ENCODE measurements at regions not wholly inside any gene's neighbourhood (a gene's known extent, or its start where the extent isn't known, plus 50 kb on each side); places are given as distances from the start of the nearest gene placed in this dataset.

DNA sequence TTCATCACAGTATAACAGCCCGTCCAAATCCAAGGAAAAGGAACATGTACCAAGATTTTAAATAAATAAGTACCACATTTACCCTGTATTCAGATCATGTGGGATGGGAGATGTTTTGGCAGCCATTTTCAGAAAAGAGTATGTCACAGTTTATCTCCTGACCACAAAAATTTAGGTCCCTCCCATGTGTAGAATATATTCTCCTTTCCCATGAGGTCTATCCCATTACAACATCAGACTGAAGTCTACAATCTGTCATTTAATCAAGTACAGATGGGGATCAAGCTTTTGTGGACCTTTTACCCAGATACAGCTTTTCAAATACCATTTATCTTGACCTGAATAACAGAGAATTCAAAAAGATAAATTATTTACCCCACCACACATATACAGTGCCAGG, 444.5 kb downstream of the PLOD2 start:
- no peaks in the 10 kb centered on the region for H3K4me1 Mint-ChIP-seq (ENCODE audit: low read depth)
- H3K27ac Mint-ChIP-seq, result no peak overlapping the region
- H3K9me3 Mint-ChIP-seq, result no peaks in the 10 kb centered on the region
- H3K36me3 Mint-ChIP-seq (ENCODE audit: low read depth), result no peaks in the 10 kb centered on the region
- no peaks in the 10 kb centered on the region for H3K27me3 Mint-ChIP-seq (ENCODE audit: low read depth)
- H3K4me3 Mint-ChIP-seq, result no peak overlapping the region

GRCh38 chr3:145719114-145719513, 441.9 kb downstream of the PLOD2 start:
- H3K27me3 Mint-ChIP-seq (ENCODE audit: low read depth), result no peaks in the 10 kb centered on the region
- no peaks in the 10 kb centered on the region for H3K9me3 Mint-ChIP-seq
- H3K4me1 Mint-ChIP-seq (ENCODE audit: low read depth), result no peaks in the 10 kb centered on the region
- H3K4me3 Mint-ChIP-seq, result no peak overlapping the region
- no peak overlapping the region for H3K27ac Mint-ChIP-seq
- H3K36me3 Mint-ChIP-seq (ENCODE audit: low read depth), result no peaks in the 10 kb centered on the region

- Mint-ChIP-seq H3K27me3 (ENCODE audit: low read depth) (no peaks in the 10 kb centered on the region), H3K27ac (no peak overlapping the region), H3K9me3 (no peaks in the 10 kb centered on the region), H3K36me3 (ENCODE audit: low read depth) (no peaks in the 10 kb centered on the region), H3K4me1 (ENCODE audit: low read depth) (no peaks in the 10 kb centered on the region), H3K4me3 (no peak overlapping the region)
Observed at GRCh38 chr3:145721273-145721805, 439.6 kb downstream of the PLOD2 start.

DNA sequence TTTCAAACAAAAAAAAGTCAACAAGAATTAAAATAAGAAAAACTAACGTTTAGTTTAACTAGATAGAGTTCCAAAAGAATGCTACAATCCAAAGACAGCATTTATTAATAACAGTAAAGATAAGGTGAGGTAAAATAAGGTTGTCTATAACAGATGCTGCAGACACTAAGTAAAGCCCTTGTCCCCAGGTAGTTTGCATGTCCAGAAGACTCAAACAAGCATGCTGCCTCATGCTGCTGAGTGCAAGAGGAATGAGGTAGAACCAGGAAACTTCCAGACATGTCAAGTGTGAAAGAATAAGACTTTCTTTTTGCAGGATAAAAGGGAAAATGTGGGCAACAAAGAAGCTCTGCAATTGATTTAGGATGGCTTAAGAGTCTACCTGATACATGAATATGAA, 439.2 kb downstream of the PLOD2 start:
- no peaks in the 10 kb centered on the region for H3K9me3 Mint-ChIP-seq
- no peaks in the 10 kb centered on the region for H3K36me3 Mint-ChIP-seq (ENCODE audit: low read depth)
- H3K27me3 Mint-ChIP-seq (ENCODE audit: low read depth), result no peaks in the 10 kb centered on the region
- no peak overlapping the region for H3K27ac Mint-ChIP-seq
- H3K4me3 Mint-ChIP-seq, result no peak overlapping the region
- no peaks in the 10 kb centered on the region for H3K4me1 Mint-ChIP-seq (ENCODE audit: low read depth)

DNA sequence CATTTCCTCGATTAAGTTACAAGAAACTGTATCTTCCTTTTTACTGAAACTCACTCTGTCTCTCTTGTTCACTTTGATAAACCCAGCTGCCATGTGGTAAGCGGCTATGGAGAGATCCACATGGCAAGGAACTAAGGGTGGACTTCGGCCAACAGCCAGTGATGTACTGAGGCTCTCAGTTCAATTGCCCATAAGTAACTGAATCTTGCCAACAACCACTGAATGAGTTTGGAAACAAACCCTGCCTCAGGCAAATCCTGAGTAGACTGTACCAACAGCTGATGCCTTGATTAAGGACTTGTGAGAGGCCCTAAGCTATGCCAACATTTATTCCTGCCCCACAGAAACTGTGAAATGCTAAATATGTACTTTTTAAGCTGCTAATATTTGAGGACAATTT, 433.5 kb downstream of the PLOD2 start:
- H3K4me3 Mint-ChIP-seq, result no peak overlapping the region
- H3K36me3 Mint-ChIP-seq (ENCODE audit: low read depth), result no peaks in the 10 kb centered on the region
- H3K9me3 Mint-ChIP-seq, result no peaks in the 10 kb centered on the region
- no peak overlapping the region for H3K27ac Mint-ChIP-seq
- no peaks in the 10 kb centered on the region for H3K27me3 Mint-ChIP-seq (ENCODE audit: low read depth)
- no peaks in the 10 kb centered on the region for H3K4me1 Mint-ChIP-seq (ENCODE audit: low read depth)

GRCh38 chr3:145735631-145736030, 425.4 kb downstream of the PLOD2 start:
- no peaks in the 10 kb centered on the region for H3K27me3 Mint-ChIP-seq (ENCODE audit: low read depth)
- no peaks in the 10 kb centered on the region for H3K36me3 Mint-ChIP-seq (ENCODE audit: low read depth)

GRCh38 chr3:145737952-145738351, 423.0 kb downstream of the PLOD2 start:
- no peaks in the 10 kb centered on the region for H3K27me3 Mint-ChIP-seq (ENCODE audit: low read depth)
- no peak overlapping the region for H3K27ac Mint-ChIP-seq
- H3K4me3 Mint-ChIP-seq, result no peak overlapping the region
- H3K9me3 Mint-ChIP-seq, result no peaks in the 10 kb centered on the region
- no peaks in the 10 kb centered on the region for H3K36me3 Mint-ChIP-seq (ENCODE audit: low read depth)
- no peaks in the 10 kb centered on the region for H3K4me1 Mint-ChIP-seq (ENCODE audit: low read depth)

More at GRCh38 chr3:145735631-145736030, 425.4 kb downstream of the PLOD2 start:
- H3K4me1 Mint-ChIP-seq (ENCODE audit: low read depth), result no peaks in the 10 kb centered on the region
- H3K4me3 Mint-ChIP-seq, result no peak overlapping the region
- no peak overlapping the region for H3K27ac Mint-ChIP-seq
- H3K9me3 Mint-ChIP-seq, result no peaks in the 10 kb centered on the region

DNA sequence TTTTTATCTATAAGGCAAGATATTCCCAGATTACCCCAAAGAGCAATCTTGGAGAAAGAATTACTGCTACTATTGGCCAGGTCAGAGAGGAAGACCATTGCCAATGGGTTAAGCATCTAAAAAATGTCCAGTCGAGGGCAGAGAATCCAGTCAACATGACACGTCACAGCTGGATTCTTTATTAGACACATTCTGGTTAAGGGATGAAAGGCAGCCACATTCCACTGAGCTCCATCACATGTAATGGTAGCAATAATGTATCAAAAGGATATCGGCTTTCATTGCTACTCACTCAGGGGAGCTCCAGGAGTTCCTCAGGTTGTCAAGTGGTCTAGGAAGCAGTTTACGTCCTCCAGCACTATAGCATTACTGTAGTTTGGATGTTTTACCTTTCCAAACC, 421.1 kb downstream of the PLOD2 start:
- H3K9me3 Mint-ChIP-seq, result no peaks in the 10 kb centered on the region
- no peaks in the 10 kb centered on the region for H3K4me1 Mint-ChIP-seq (ENCODE audit: low read depth)
- no peak overlapping the region for H3K27ac Mint-ChIP-seq
- H3K36me3 Mint-ChIP-seq (ENCODE audit: low read depth), result no peaks in the 10 kb centered on the region
- H3K27me3 Mint-ChIP-seq (ENCODE audit: low read depth), result no peaks in the 10 kb centered on the region
- no peak overlapping the region for H3K4me3 Mint-ChIP-seq

GRCh38 chr3:145750657-145751056, 410.3 kb downstream of the PLOD2 start:
- H3K4me3 Mint-ChIP-seq, result no peak overlapping the region
- no peaks in the 10 kb centered on the region for H3K27me3 Mint-ChIP-seq (ENCODE audit: low read depth)
- H3K4me1 Mint-ChIP-seq (ENCODE audit: low read depth), result no peaks in the 10 kb centered on the region
- no peak overlapping the region for H3K27ac Mint-ChIP-seq
- H3K36me3 Mint-ChIP-seq (ENCODE audit: low read depth), result no peaks in the 10 kb centered on the region
- H3K9me3 Mint-ChIP-seq, result no peaks in the 10 kb centered on the region

GRCh38 chr3:145752576-145752975, 408.4 kb downstream of the PLOD2 start:
- Mint-ChIP-seq H3K27ac (no peak overlapping the region), H3K4me3 (no peak overlapping the region), H3K36me3 (ENCODE audit: low read depth) (no peaks in the 10 kb centered on the region)

GRCh38 chr3:145754605-145755289, 406.2 kb downstream of the PLOD2 start:
- Mint-ChIP-seq H3K36me3 (ENCODE audit: low read depth) (no peaks in the 10 kb centered on the region), H3K27me3 (ENCODE audit: low read depth) (no peaks in the 10 kb centered on the region), H3K27ac (no peak overlapping the region), H3K4me1 (ENCODE audit: low read depth) (no peaks in the 10 kb centered on the region), H3K9me3 (no peaks in the 10 kb centered on the region), H3K4me3 (no peak overlapping the region)

More at GRCh38 chr3:145752576-145752975, 408.4 kb downstream of the PLOD2 start:
- H3K4me1 Mint-ChIP-seq (ENCODE audit: low read depth), result no peaks in the 10 kb centered on the region
- no peaks in the 10 kb centered on the region for H3K27me3 Mint-ChIP-seq (ENCODE audit: low read depth)
- no peaks in the 10 kb centered on the region for H3K9me3 Mint-ChIP-seq

GRCh38 chr3:145760036-145760435, 400.9 kb downstream of the PLOD2 start:
- H3K27ac Mint-ChIP-seq, result no peak overlapping the region

DNA sequence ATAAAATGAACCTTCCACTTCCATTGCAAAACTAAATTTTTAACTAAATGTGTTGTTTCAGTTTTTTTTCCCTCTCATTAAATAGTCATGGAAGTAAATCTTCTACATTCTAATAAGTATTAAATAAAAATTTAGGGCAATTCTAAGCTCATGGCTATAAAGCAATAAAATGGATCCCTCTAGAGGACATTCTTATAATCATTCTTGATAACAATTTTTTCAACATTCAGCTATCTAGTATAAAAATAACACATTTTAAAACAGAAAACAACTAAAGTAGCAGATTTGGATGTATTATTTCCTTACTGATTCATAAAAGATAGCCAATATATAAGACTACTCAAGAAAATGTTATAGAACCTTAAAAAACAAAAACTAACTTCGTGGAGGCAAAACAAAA, 393.1 kb downstream of the PLOD2 start:
- no peak overlapping the region for H3K4me3 Mint-ChIP-seq
- no peak overlapping the region for H3K27ac Mint-ChIP-seq
- H3K4me1 Mint-ChIP-seq (ENCODE audit: low read depth), result no peaks in the 10 kb centered on the region
- H3K36me3 Mint-ChIP-seq (ENCODE audit: low read depth), result no peaks in the 10 kb centered on the region
- H3K27me3 Mint-ChIP-seq (ENCODE audit: low read depth), result no peaks in the 10 kb centered on the region
- H3K9me3 Mint-ChIP-seq, result no peaks in the 10 kb centered on the region

More at GRCh38 chr3:145760036-145760435, 400.9 kb downstream of the PLOD2 start:
- no peaks in the 10 kb centered on the region for H3K4me1 Mint-ChIP-seq (ENCODE audit: low read depth)
- no peaks in the 10 kb centered on the region for H3K27me3 Mint-ChIP-seq (ENCODE audit: low read depth)
- no peak overlapping the region for H3K4me3 Mint-ChIP-seq
- H3K9me3 Mint-ChIP-seq, result no peaks in the 10 kb centered on the region
- H3K36me3 Mint-ChIP-seq (ENCODE audit: low read depth), result no peaks in the 10 kb centered on the region

DNA sequence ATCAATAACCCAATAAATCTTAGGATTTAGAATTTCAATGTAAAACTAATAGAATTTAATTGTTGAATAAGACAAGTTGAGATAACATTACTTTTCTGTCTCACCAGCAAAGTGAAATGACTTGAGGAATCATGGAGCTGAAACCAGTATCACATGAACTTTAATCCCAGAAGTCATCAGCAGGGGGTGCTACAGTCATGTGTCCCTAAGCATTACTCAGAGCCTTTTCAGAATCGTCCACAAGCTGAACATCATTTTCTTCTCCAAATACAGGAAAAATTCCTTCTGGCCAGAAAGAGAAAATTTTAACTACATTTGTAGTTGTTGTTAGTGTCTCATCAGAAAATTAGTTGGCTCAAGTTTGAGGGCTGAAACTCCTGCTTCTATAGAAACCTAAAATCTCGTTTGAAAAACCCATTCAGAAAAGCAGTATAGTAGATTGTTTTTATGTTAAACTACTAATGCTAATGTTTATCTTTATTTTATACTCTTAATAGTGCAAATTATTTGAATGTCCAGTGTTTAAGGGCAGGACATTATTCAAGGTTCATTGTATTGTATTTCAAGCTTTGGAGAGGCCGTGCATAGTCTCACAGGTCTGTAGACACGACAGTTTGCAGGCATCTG, 384.1 kb downstream of the PLOD2 start:
- Mint-ChIP-seq H3K9me3 (no peaks in the 10 kb centered on the region), H3K36me3 (ENCODE audit: low read depth) (no peaks in the 10 kb centered on the region), H3K4me1 (ENCODE audit: low read depth) (no peaks in the 10 kb centered on the region), H3K4me3 (no peak overlapping the region), H3K27ac (no peak overlapping the region), H3K27me3 (ENCODE audit: low read depth) (no peaks in the 10 kb centered on the region)

DNA sequence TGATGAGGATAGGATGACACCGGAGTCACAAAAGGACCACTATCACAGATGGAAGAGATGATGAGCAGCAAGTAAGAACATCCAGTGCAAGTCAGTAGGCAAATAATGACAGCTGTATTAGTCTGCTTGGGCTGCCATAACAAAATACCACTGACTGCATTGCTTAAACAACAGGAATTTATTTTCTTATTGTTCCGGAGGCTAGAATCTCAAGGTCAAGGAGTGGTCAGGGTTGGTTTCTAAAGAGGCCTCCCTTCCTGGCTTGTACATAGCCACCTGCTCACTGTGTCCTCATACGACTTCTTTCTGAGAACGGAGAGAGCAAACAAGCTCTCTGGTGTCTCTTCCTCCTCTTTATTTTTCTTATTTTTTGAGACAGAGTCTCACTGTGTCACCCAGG, 380.7 kb downstream of the PLOD2 start:
- Mint-ChIP-seq H3K9me3 (no peaks in the 10 kb centered on the region), H3K4me3 (no peak overlapping the region), H3K4me1 (ENCODE audit: low read depth) (no peaks in the 10 kb centered on the region), H3K36me3 (ENCODE audit: low read depth) (no peaks in the 10 kb centered on the region), H3K27ac (no peak overlapping the region), H3K27me3 (ENCODE audit: low read depth) (no peaks in the 10 kb centered on the region)
